H9 (cell line): ENCODE measurements at regions not wholly inside any gene's neighbourhood (a gene's known extent, or its start where the extent isn't known, plus 50 kb on each side); places are given as distances from the start of the nearest gene placed in this dataset.

ENCODE experiments used
- DNase-seq: peaks from one replicate; pipeline ENCODE4 v3.0.0-alpha.2; 2017
- H2AFZ ChIP-seq: one replicate; pipeline ENCODE4 v1.6.1; 2013; ENCODE audit warnings: mild to moderate bottlenecking, low read length, control low read depth, moderate library complexity
- H2AK5ac ChIP-seq: 2 replicates; pipeline ENCODE4 v1.6.1; 2013; ENCODE audit warnings: low read length, control low read depth, mixed read lengths; ENCODE audit not compliant: insufficient read length
- H2BK120ac ChIP-seq: one replicate; pipeline ENCODE4 v1.6.1; 2013; ENCODE audit warnings: low read depth, mild to moderate bottlenecking, low read length, control low read depth, inconsistent platforms; ENCODE audit not compliant: poor library complexity, severe bottlenecking
- H2BK12ac ChIP-seq: 2 replicates; pipeline ENCODE4 v1.6.1; 2013; ENCODE audit warnings: low read length, control low read depth, mixed read lengths, low read depth; ENCODE audit not compliant: insufficient read length
- H2BK15ac ChIP-seq: 2 replicates; pipeline ENCODE4 v1.6.1; 2013; ENCODE audit warnings: low read depth, low read length, control low read depth
- H2BK20ac ChIP-seq: one replicate; pipeline ENCODE4 v1.6.1; 2013; ENCODE audit warnings: low read depth, mild to moderate bottlenecking, low read length, control low read depth, inconsistent platforms; ENCODE audit not compliant: poor library complexity, severe bottlenecking
- H2BK5ac ChIP-seq: 2 replicates; pipeline ENCODE4 v1.6.1; 2013; ENCODE audit warnings: low read length, control low read depth, mixed read lengths; ENCODE audit not compliant: insufficient read length
- H3K14ac ChIP-seq: 2 replicates; pipeline ENCODE4 v1.6.1; 2013; ENCODE audit warnings: low read length, control low read depth; ENCODE audit not compliant: insufficient read depth
- H3K18ac ChIP-seq: 2 replicates; pipeline ENCODE4 v1.6.1; 2013; ENCODE audit warnings: low read depth, mild to moderate bottlenecking, mixed read lengths, low read length, control low read depth; ENCODE audit not compliant: insufficient read length
- H3K23ac ChIP-seq: 2 replicates; pipeline ENCODE4 v1.6.1; 2013; ENCODE audit warnings: low read length, control low read depth, mixed read lengths, low read depth; ENCODE audit not compliant: insufficient read length
- H3K23me2 ChIP-seq: 2 replicates; pipeline ENCODE4 v1.6.1; 2013; ENCODE audit warnings: low read depth, mild to moderate bottlenecking, mixed read lengths, low read length, control low read depth; ENCODE audit not compliant: insufficient read length, poor library complexity, severe bottlenecking
- H3K27ac ChIP-seq: 2 replicates; pipeline ENCODE4 v1.5.1; 2013; ENCODE audit warnings: low read length, control low read depth, mixed read lengths, low read depth; ENCODE audit not compliant: insufficient read length
- H3K27me3 ChIP-seq: 2 replicates; pipeline ENCODE4 v1.6.1; 2013; ENCODE audit warnings: low read length, control low read depth, inconsistent platforms; ENCODE audit not compliant: insufficient read depth
- H3K4ac ChIP-seq: 2 replicates; pipeline ENCODE4 v1.6.1; 2013; ENCODE audit warnings: low read depth, mild to moderate bottlenecking, control low read depth, inconsistent platforms, low read length, moderate library complexity
- H3K4me1 ChIP-seq: 2 replicates; pipeline ENCODE4 v1.6.1; 2013; ENCODE audit warnings: low read length, control low read depth, inconsistent platforms; ENCODE audit not compliant: insufficient read depth
- H3K4me2 ChIP-seq: 2 replicates; pipeline ENCODE4 v1.6.1; 2013; ENCODE audit warnings: low read length, control low read depth, mixed read lengths; ENCODE audit not compliant: insufficient read length, insufficient read depth
- H3K56ac ChIP-seq: 2 replicates; pipeline ENCODE4 v1.6.1; 2013; ENCODE audit warnings: low read depth, mild to moderate bottlenecking, mixed read lengths, low read length, control low read depth; ENCODE audit not compliant: insufficient read length
- H3K79me1 ChIP-seq: 2 replicates; pipeline ENCODE4 v1.6.1; 2013; ENCODE audit warnings: low read depth, mild to moderate bottlenecking, moderate library complexity, low read length, control low read depth, inconsistent platforms; ENCODE audit not compliant: insufficient read depth, poor library complexity, severe bottlenecking
- H3K79me2 ChIP-seq: 2 replicates; pipeline ENCODE4 v1.6.1; 2013; ENCODE audit warnings: low read length, control low read depth, inconsistent platforms; ENCODE audit not compliant: insufficient read depth
- H3K9ac ChIP-seq: 2 replicates; pipeline ENCODE4 v1.6.1; 2013; ENCODE audit warnings: low read length, control low read depth, mixed read lengths; ENCODE audit not compliant: insufficient read length; ENCODE audit errors: extremely low read depth
- H3K9me3 ChIP-seq: one replicate; pipeline ENCODE4 v1.6.1; 2013; ENCODE audit warnings: low read depth, low read length, inconsistent platforms; ENCODE audit not compliant: control insufficient read depth
- H3T11ph ChIP-seq: one replicate; pipeline ENCODE4 v1.6.1; 2013; ENCODE audit warnings: mild to moderate bottlenecking, low read length, control low read depth, inconsistent platforms
- H4K20me1 ChIP-seq: one replicate; pipeline ENCODE4 v1.6.1; 2013; ENCODE audit not compliant: control insufficient read depth, insufficient read length, insufficient read depth
- H4K5ac ChIP-seq: 2 replicates; pipeline ENCODE4 v1.6.1; 2013; ENCODE audit warnings: low read depth, mild to moderate bottlenecking, mixed read lengths, low read length, control low read depth; ENCODE audit not compliant: insufficient read length
- H4K8ac ChIP-seq: replicated peaks from 2 replicates; pipeline ENCODE4 v1.6.1; 2013; ENCODE audit warnings: low read length, control low read depth, mixed read lengths, low read depth; ENCODE audit not compliant: insufficient read length
- H4K91ac ChIP-seq: 2 replicates; pipeline ENCODE4 v1.6.1; 2013; ENCODE audit warnings: low read depth, mild to moderate bottlenecking, moderate library complexity, mixed read lengths, low read length, control low read depth; ENCODE audit not compliant: insufficient read length
- H3K27ac Mint-ChIP-seq, 3 experiments: 2 replicates in 2 of 3; 3 replicates in 1 of 3; pipeline ENCODE4 v1.8.0; 2020 to 2021; ENCODE audit warnings: mixed read lengths in 3 of 3, mild to moderate bottlenecking in 1 of 3, moderate library complexity in 1 of 3
- H3K27me3 Mint-ChIP-seq: 2 replicates; pipeline ENCODE4 v1.8.0; 2021; ENCODE audit warnings: low read depth, mild to moderate bottlenecking, moderate library complexity, mixed read lengths
- H3K36me3 Mint-ChIP-seq, 3 experiments: 2 replicates in 2 of 3; 3 replicates in 1 of 3; pipeline ENCODE4 v1.8.0; 2020 to 2021; ENCODE audit warnings: low read depth in 3 of 3, mixed read lengths in 3 of 3; ENCODE audit not compliant: insufficient read depth in 1 of 3
- H3K4me1 Mint-ChIP-seq, 2 experiments: 2 replicates each; pipeline ENCODE4 v1.8.0; 2020; ENCODE audit warnings: mixed read lengths in 2 of 2
- H3K4me3 Mint-ChIP-seq, 2 experiments: 2 replicates in 1 of 2; 3 replicates in 1 of 2; pipeline ENCODE4 v1.8.0; 2020 to 2021; ENCODE audit warnings: mild to moderate bottlenecking in 2 of 2, mixed read lengths in 2 of 2, moderate library complexity in 1 of 2
- H3K9me3 Mint-ChIP-seq, 2 experiments: 2 replicates in 1 of 2; 3 replicates in 1 of 2; pipeline ENCODE4 v1.8.0; 2020; ENCODE audit warnings: mild to moderate bottlenecking in 2 of 2, mixed read lengths in 2 of 2, moderate library complexity in 1 of 2
- WGBS: extraction: QIAGEN DNeasy Blood & Tissue Kit; methylation state at CpG from one replicate; pipeline ENCODE4 v1.1.7; 2013; ENCODE audit warnings: missing lambda C conversion rate, low lambda C conversion rate, mixed read lengths; ENCODE audit not compliant: insufficient read length; ENCODE audit errors: extremely low coverage; 5-methylcytosine and 5-hydroxymethylcytosine counted together
- TF ChIP-seq, protein P1 (sequence below): fragments of 200-600 bp; sonication (generic); conservative IDR thresholded peaks from 3 replicates; pipeline ENCODE4 v1.8.0; 2021; ENCODE audit warnings: antibody characterized with exemption, mild to moderate bottlenecking

DNA sequence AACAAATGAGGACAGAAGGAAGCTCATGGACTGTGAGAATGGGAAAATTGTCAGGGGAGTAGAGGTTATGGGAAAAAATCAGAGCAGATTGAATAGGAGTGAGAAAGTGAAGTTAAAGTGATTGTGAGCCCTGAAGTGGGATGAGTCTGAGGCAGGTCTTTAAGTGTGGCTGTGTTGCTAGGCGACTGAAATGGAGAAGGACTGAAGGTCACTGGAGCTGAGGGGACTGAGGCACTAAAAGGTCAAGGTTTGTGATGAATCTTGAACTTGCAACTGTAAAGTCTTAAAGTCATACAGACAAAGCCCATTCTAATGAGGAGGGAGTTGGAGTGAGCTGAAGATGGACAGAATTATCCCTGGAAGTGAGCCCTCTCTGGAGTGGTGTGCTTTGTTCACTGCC lies 518.9 kb downstream of the TUSC7 start:
- no peak overlapping the region for H3K4ac ChIP-seq
- H2BK12ac ChIP-seq = no peak overlapping the region
- no peak overlapping the region for H3K27ac ChIP-seq
- TF ChIP-seq, protein P1, sequence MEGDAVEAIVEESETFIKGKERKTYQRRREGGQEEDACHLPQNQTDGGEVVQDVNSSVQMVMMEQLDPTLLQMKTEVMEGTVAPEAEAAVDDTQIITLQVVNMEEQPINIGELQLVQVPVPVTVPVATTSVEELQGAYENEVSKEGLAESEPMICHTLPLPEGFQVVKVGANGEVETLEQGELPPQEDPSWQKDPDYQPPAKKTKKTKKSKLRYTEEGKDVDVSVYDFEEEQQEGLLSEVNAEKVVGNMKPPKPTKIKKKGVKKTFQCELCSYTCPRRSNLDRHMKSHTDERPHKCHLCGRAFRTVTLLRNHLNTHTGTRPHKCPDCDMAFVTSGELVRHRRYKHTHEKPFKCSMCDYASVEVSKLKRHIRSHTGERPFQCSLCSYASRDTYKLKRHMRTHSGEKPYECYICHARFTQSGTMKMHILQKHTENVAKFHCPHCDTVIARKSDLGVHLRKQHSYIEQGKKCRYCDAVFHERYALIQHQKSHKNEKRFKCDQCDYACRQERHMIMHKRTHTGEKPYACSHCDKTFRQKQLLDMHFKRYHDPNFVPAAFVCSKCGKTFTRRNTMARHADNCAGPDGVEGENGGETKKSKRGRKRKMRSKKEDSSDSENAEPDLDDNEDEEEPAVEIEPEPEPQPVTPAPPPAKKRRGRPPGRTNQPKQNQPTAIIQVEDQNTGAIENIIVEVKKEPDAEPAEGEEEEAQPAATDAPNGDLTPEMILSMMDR = no peak
- H4K8ac ChIP-seq = no peak overlapping the region
- H3K27me3 ChIP-seq = no peaks in the 10 kb centered on the region
- H3K9ac ChIP-seq = no peak overlapping the region
- H2BK120ac ChIP-seq = no peak overlapping the region
- H3K27ac Mint-ChIP-seq = no peak overlapping the region
- H2BK20ac ChIP-seq = no peak overlapping the region
- H3K4me1 ChIP-seq = no peaks in the 10 kb centered on the region
- no peak overlapping the region for H3T11ph ChIP-seq
- H4K20me1 ChIP-seq = no peaks in the 10 kb centered on the region
- no peaks in the 10 kb centered on the region for H3K9me3 ChIP-seq
- no peaks in the 10 kb centered on the region for H3K36me3 Mint-ChIP-seq
- no peak overlapping the region for H3K18ac ChIP-seq
- H3K14ac ChIP-seq = no peak overlapping the region
- WGBS = no CpG with 5 or more reads among the region's 1 CpG
- H3K23ac ChIP-seq = no peak overlapping the region
- no peak overlapping the region for H2AK5ac ChIP-seq
- H3K23me2 ChIP-seq = no peaks in the 10 kb centered on the region
- H2BK5ac ChIP-seq = no peak overlapping the region
- H3K4me3 Mint-ChIP-seq = no peak overlapping the region
- no peaks in the 10 kb centered on the region for H3K4me1 Mint-ChIP-seq
- H3K9me3 Mint-ChIP-seq = no peaks in the 10 kb centered on the region; a peak in 2 of 5 replicates
- H3K56ac ChIP-seq = no peak overlapping the region
- no peak overlapping the region for H2AFZ ChIP-seq
- H2BK15ac ChIP-seq = no peak overlapping the region
- H4K91ac ChIP-seq = no peak overlapping the region
- H3K79me2 ChIP-seq = no peaks in the 10 kb centered on the region
- no peak overlapping the region for H3K4me2 ChIP-seq
- no peaks in the 10 kb centered on the region for H3K79me1 ChIP-seq
- DNase-seq = no peak
- no peaks in the 10 kb centered on the region; the same call in 1 of the 2 replicates for H3K27me3 Mint-ChIP-seq
- H4K5ac ChIP-seq = no peak overlapping the region
